Loucy (cell line): ENCODE measurements at regions not wholly inside any gene's neighbourhood (a gene's known extent, or its start where the extent isn't known, plus 50 kb on each side); places are given as distances from the start of the nearest gene placed in this dataset.

Experiments used
- H2AFZ ChIP-seq: fragments of 200-600 bp; sonication (generic); 2 replicates; pipeline ENCODE4 v1.6.0; 2016; ENCODE audit warnings: antibody characterized with exemption, mild to moderate bottlenecking, low read length, moderate library complexity
- H3F3A ChIP-seq: fragments of 200-600 bp; 2 replicates; pipeline ENCODE4 v1.6.0; 2016; ENCODE audit warnings: antibody characterized with exemption, low read depth, mild to moderate bottlenecking
- H3K27me3 ChIP-seq: fragments of 200-600 bp; sonication (generic); 2 replicates; pipeline ENCODE4 v1.6.1; 2014; ENCODE audit warnings: low read length, mild to moderate bottlenecking; ENCODE audit not compliant: insufficient read depth, poor library complexity, severe bottlenecking
- H3K36me3 ChIP-seq: fragments of 200-600 bp; sonication (generic); 2 replicates; pipeline ENCODE4 v1.6.1; 2016; ENCODE audit warnings: low read length; ENCODE audit not compliant: insufficient read depth
- H3K4me1 ChIP-seq: fragments of 200-600 bp; sonication (generic); 2 replicates; pipeline ENCODE4 v1.5.1; 2014; ENCODE audit warnings: low read length, mild to moderate bottlenecking; ENCODE audit not compliant: insufficient read depth, poor library complexity, severe bottlenecking
- H3K4me2 ChIP-seq: fragments of 200-600 bp; sonication (generic); 2 replicates; pipeline ENCODE4 v1.6.0; 2014; ENCODE audit warnings: antibody characterized with exemption, low read length, low read depth, mild to moderate bottlenecking; ENCODE audit not compliant: poor library complexity, severe bottlenecking
- H3K4me3 ChIP-seq: fragments of 200-600 bp; sonication (generic); 2 replicates; pipeline ENCODE4 v1.5.1; 2014; ENCODE audit warnings: low read length, mild to moderate bottlenecking, mixed read lengths; ENCODE audit not compliant: poor library complexity, severe bottlenecking
- H3K79me2 ChIP-seq: fragments of 200-600 bp; sonication (generic); 2 replicates; pipeline ENCODE4 v1.6.1; 2014; ENCODE audit warnings: low read length; ENCODE audit not compliant: insufficient read depth
- H3K9ac ChIP-seq: fragments of 200-600 bp; sonication (generic); 2 replicates; pipeline ENCODE4 v1.6.0; 2014; ENCODE audit warnings: mild to moderate bottlenecking, low read depth, low read length, moderate library complexity; ENCODE audit not compliant: poor library complexity, severe bottlenecking
- H3K9me2 ChIP-seq: fragments of 200-600 bp; sonication (generic); replicated peaks from 2 replicates; pipeline ENCODE4 v1.6.1; 2016; ENCODE audit warnings: low read depth, low read length, mixed read lengths
- H3K9me3 ChIP-seq: fragments of 200-600 bp; sonication (generic); 2 replicates; pipeline ENCODE4 v1.6.1; 2014; ENCODE audit warnings: mild to moderate bottlenecking, antibody characterized with exemption, low read length, low read depth; ENCODE audit not compliant: insufficient read depth
- H4K20me1 ChIP-seq: fragments of 200-600 bp; sonication (generic); 2 replicates; pipeline ENCODE4 v1.6.0; 2014; ENCODE audit warnings: antibody characterized with exemption, low read length, mild to moderate bottlenecking; ENCODE audit not compliant: insufficient read depth, poor library complexity, severe bottlenecking
- EZH2phosphoT487 ChIP-seq: fragments of 200-600 bp; IDR thresholded peaks from 2 replicates; pipeline ENCODE4 v1.6.1; 2018; ENCODE audit warnings: antibody characterized with exemption, mild to moderate bottlenecking, moderate library complexity, borderline replicate concordance
- TF ChIP-seq, protein P1 (sequence below): fragments of 200-600 bp; sonication (generic); conservative IDR thresholded peaks from 2 replicates; pipeline ENCODE4 v1.5.1; 2014; ENCODE audit warnings: mild to moderate bottlenecking, antibody characterized with exemption, low read length

DNA sequence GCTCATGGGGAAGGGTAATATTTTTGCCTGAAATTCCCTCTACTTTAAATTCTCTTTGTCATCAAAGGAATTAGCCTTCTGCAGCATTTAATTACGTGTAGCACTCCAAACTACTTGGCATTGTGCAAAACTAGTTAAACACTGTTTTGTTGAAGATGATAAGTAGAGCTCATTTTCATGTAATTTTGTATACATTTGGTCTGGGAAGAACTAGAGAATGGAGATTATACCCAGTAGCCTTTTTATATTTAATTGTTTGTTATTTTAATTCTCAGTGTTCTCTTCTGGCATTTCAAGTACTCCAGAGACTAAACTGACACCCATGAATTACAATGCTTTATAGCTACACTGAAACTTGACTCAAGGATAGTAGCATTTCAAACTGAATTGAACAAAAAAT, 211.5 kb upstream of the SMIM31 start:
- no peak overlapping the region for H3K4me3 ChIP-seq

DNA sequence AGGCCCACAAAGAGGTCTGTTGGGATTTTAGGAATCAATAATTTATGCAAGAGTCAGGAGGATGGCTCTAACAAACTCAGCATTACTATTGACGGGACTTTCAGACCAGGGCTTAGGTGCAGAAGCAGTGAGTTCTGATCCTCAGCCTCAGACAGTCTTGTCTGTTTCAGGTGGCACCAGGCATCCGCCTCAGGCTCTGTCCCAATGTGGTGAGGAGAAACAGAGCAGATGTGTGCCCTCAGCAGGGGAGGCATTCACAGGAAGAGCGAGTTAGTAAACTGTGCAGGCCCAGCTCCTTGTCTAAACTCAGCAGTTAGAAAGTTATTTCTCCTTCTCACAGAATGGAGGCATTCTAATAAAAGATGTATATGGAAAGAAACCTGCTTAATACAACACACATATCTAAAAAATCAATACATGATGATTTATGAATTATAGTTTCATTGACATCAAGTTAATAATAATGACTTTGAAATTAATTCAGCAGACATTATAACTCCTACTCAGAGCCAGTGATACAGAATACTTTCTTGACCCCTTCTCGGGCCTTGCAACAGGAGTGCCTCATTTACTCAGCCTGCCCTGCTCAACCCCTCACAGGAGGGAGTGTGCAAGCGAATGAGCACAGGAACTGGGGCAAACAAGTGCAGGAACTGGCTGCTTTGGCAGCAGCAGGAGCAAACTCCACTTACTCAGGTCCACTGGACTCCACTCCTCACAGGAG, 202.8 kb upstream of the SMIM31 start:
- Histone ChIP-seq H3K27me3 (no peaks in the 10 kb centered on the region), H3F3A (no peaks in the 10 kb centered on the region), H3K79me2 (no peaks in the 10 kb centered on the region), H3K4me3 (no peak overlapping the region), H3K9me2 (no peaks in the 10 kb centered on the region), H2AFZ (no peak overlapping the region), H3K36me3 (no peaks in the 10 kb centered on the region), H3K9ac (no peak overlapping the region), H3K9me3 (no peaks in the 10 kb centered on the region), H4K20me1 (no peaks in the 10 kb centered on the region), H3K4me2 (no peak overlapping the region), H3K4me1 (no peaks in the 10 kb centered on the region)
- TF ChIP-seq EZH2phosphoT487 = no peak
- TF ChIP-seq, protein P1, sequence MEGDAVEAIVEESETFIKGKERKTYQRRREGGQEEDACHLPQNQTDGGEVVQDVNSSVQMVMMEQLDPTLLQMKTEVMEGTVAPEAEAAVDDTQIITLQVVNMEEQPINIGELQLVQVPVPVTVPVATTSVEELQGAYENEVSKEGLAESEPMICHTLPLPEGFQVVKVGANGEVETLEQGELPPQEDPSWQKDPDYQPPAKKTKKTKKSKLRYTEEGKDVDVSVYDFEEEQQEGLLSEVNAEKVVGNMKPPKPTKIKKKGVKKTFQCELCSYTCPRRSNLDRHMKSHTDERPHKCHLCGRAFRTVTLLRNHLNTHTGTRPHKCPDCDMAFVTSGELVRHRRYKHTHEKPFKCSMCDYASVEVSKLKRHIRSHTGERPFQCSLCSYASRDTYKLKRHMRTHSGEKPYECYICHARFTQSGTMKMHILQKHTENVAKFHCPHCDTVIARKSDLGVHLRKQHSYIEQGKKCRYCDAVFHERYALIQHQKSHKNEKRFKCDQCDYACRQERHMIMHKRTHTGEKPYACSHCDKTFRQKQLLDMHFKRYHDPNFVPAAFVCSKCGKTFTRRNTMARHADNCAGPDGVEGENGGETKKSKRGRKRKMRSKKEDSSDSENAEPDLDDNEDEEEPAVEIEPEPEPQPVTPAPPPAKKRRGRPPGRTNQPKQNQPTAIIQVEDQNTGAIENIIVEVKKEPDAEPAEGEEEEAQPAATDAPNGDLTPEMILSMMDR = no peak

More for the DNA sequence above, 211.5 kb upstream of the SMIM31 start:
- H3K36me3 ChIP-seq = no peaks in the 10 kb centered on the region
- no peak for TF ChIP-seq EZH2phosphoT487
- TF ChIP-seq, protein P1 = no peak
- no peaks in the 10 kb centered on the region for H3F3A ChIP-seq
- no peak overlapping the region for H3K4me2 ChIP-seq
- H3K9me3 ChIP-seq = peaks cover 5% of the 10 kb centered on the region; the same call in 1 of the 2 replicates
- H3K4me1 ChIP-seq = no peaks in the 10 kb centered on the region
- no peaks in the 10 kb centered on the region for H4K20me1 ChIP-seq
- no peaks in the 10 kb centered on the region for H3K27me3 ChIP-seq
- no peak overlapping the region for H2AFZ ChIP-seq
- H3K9me2 ChIP-seq = no peaks in the 10 kb centered on the region
- H3K79me2 ChIP-seq = no peaks in the 10 kb centered on the region
- H3K9ac ChIP-seq = no peak overlapping the region

DNA sequence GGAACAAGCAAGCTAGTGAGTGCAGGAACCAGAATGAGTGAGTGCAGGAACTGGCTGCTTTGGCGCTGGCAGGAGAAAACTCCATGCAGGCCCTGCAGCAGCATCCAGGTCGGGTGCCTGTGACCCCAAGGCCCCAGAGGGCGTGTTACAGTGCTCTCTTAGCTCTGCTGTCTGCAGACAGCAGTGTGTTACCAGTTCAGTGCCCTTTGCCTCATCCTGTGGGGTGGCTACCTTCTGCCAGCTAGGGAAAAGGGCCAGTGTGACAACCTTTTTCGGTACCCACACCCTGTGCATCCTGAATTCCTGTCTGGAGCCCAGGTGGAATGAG, 202.3 kb upstream of the SMIM31 start:
- Histone ChIP-seq H3K79me2 (no peaks in the 10 kb centered on the region), H3K4me3 (no peak overlapping the region), H3K4me1 (no peaks in the 10 kb centered on the region), H3K9ac (no peak overlapping the region), H3K9me3 (no peaks in the 10 kb centered on the region), H3K36me3 (no peaks in the 10 kb centered on the region), H3K4me2 (no peak overlapping the region), H4K20me1 (no peaks in the 10 kb centered on the region), H2AFZ (no peak overlapping the region), H3K27me3 (no peaks in the 10 kb centered on the region), H3F3A (no peaks in the 10 kb centered on the region), H3K9me2 (no peaks in the 10 kb centered on the region)
- TF ChIP-seq, protein P1 = no peak
- no peak for TF ChIP-seq EZH2phosphoT487
